Stimulated activated naive B cell treated with anti-CD40 and anti-IgM and Interleukin-4, amounts not matched to agents 10 μg/mL and 1 μg/mL and 100 μg/mL, for 72 hours (primary cell): ENCODE measurements at regions not wholly inside any gene's neighbourhood (a gene's known extent, or its start where the extent isn't known, plus 50 kb on each side); places are given as distances from the start of the nearest gene placed in this dataset.
"Not testable (repeated sequence)": the region's sequence is repeated elsewhere in the genome, so short reads cannot be mapped to it uniquely, and the experiment has no call there.

Experiments
- ATAC-seq, 2 donors: fragments of 150-1000 bp; cut with Tn5 transposase; replicated peaks; 2 replicates each; pipeline ENCODE4 v1.10.0; 2021; ENCODE audit warnings: moderate library complexity in 1 of 2
- DNase-seq: peaks from one replicate; pipeline ENCODE4 v3.0.0; 2021
- H3K27ac Mint-ChIP-seq: one replicate; pipeline ENCODE4 v1.8.0; 2022; ENCODE audit warnings: mild to moderate bottlenecking, mixed read lengths
- H3K27me3 Mint-ChIP-seq, 2 donors: one replicate each; pipeline ENCODE4 v1.8.0; 2022; ENCODE audit warnings: mixed read lengths in 2 of 2
- H3K36me3 Mint-ChIP-seq, 2 donors: one replicate each; pipeline ENCODE4 v1.8.0; 2022; ENCODE audit warnings: mixed read lengths in 2 of 2, mild to moderate bottlenecking in 1 of 2
- H3K4me1 Mint-ChIP-seq, 2 donors: one replicate each; pipeline ENCODE4 v1.8.0; 2022; ENCODE audit warnings: mixed read lengths in 2 of 2, mild to moderate bottlenecking in 1 of 2
- H3K4me3 Mint-ChIP-seq, 2 donors: one replicate each; pipeline ENCODE4 v1.8.0; 2022; ENCODE audit warnings: mild to moderate bottlenecking in 2 of 2, mixed read lengths in 2 of 2, moderate library complexity in 1 of 2
- H3K9me3 Mint-ChIP-seq, 2 donors: one replicate each; pipeline ENCODE4 v1.8.0; 2022; ENCODE audit warnings: mixed read lengths in 2 of 2, mild to moderate bottlenecking in 1 of 2

- H3K4me3 Mint-ChIP-seq: no peak overlapping the region
- no peaks in the 10 kb centered on the region for H3K27me3 Mint-ChIP-seq
- no peak overlapping the region for H3K27ac Mint-ChIP-seq
- ATAC-seq (no peak), DNase-seq (no peak)
- H3K4me1 Mint-ChIP-seq: no peaks in the 10 kb centered on the region
- peaks cover 3 to 5% of the 10 kb centered on the region in 2 donors for H3K9me3 Mint-ChIP-seq
- no peaks in the 10 kb centered on the region for H3K36me3 Mint-ChIP-seq
Measured at GRCh38 chr7:88586890-88587289, 172.6 kb upstream of the ZNF804B start.

- Mint-ChIP-seq H3K4me1 (no peaks in the 10 kb centered on the region), H3K9me3 (peaks cover 0 to 2% of the 10 kb centered on the region in 2 donors), H3K27ac (no peak overlapping the region), H3K36me3 (no peaks in the 10 kb centered on the region), H3K27me3 (no peaks in the 10 kb centered on the region), H3K4me3 (no peak overlapping the region)
- DNase-seq (no peak), ATAC-seq (no peak)
Measured at GRCh38 chr7:88586219-88586618, 173.3 kb upstream of the ZNF804B start.

- ATAC-seq: no peak
- Mint-ChIP-seq H3K4me1 (no peaks in the 10 kb centered on the region), H3K27me3 (no peaks in the 10 kb centered on the region), H3K4me3 (no peak overlapping the region), H3K36me3 (no peaks in the 10 kb centered on the region), H3K27ac (no peak overlapping the region), H3K9me3 (no peaks in the 10 kb centered on the region)
- no peak for DNase-seq
Measured at GRCh38 chr7:88576720-88577119, 182.8 kb upstream of the ZNF804B start.

GRCh38 chr7:88566162-88566729 is 193.3 kb upstream of the ZNF804B start:
- no peak overlapping the region for H3K27ac Mint-ChIP-seq
- H3K9me3 Mint-ChIP-seq: no peaks in the 10 kb centered on the region
- H3K4me1 Mint-ChIP-seq: no peaks in the 10 kb centered on the region
- no peak for ATAC-seq
- no peak for DNase-seq
- H3K36me3 Mint-ChIP-seq: no peaks in the 10 kb centered on the region
- no peaks in the 10 kb centered on the region for H3K27me3 Mint-ChIP-seq
- no peak overlapping the region for H3K4me3 Mint-ChIP-seq

GRCh38 chr7:88565401-88565800 is 194.1 kb upstream of the ZNF804B start:
- DNase-seq (no peak), ATAC-seq (no peak)
- no peaks in the 10 kb centered on the region for H3K27me3 Mint-ChIP-seq
- H3K27ac Mint-ChIP-seq: no peak overlapping the region
- H3K36me3 Mint-ChIP-seq: no peaks in the 10 kb centered on the region
- H3K4me3 Mint-ChIP-seq: no peak overlapping the region
- H3K4me1 Mint-ChIP-seq: no peaks in the 10 kb centered on the region
- H3K9me3 Mint-ChIP-seq: no peaks in the 10 kb centered on the region

GRCh38 chr7:88556441-88556840 is 203.1 kb upstream of the ZNF804B start:
- not testable (repeated sequence) for H3K9me3 Mint-ChIP-seq

GRCh38 chr7:88554847-88555246 is 204.7 kb upstream of the ZNF804B start:
- H3K4me3 Mint-ChIP-seq, ATAC-seq, DNase-seq, H3K27me3 Mint-ChIP-seq, H3K36me3 Mint-ChIP-seq, H3K4me1 Mint-ChIP-seq, H3K27ac Mint-ChIP-seq, H3K9me3 Mint-ChIP-seq: not testable (repeated sequence)

More at GRCh38 chr7:88556441-88556840, 203.1 kb upstream of the ZNF804B start:
- H3K27me3 Mint-ChIP-seq, H3K36me3 Mint-ChIP-seq, H3K4me3 Mint-ChIP-seq, ATAC-seq, DNase-seq, H3K4me1 Mint-ChIP-seq, H3K27ac Mint-ChIP-seq: not testable (repeated sequence)

- Mint-ChIP-seq H3K27ac (no peak overlapping the region), H3K9me3 (peaks cover 8 to 16% of the 10 kb centered on the region in 2 donors), H3K4me3 (no peak overlapping the region), H3K27me3 (no peaks in the 10 kb centered on the region), H3K4me1 (no peaks in the 10 kb centered on the region), H3K36me3 (peaks cover 0 to 4% of the 10 kb centered on the region in 2 donors)
- DNase-seq (no peak), ATAC-seq (no peak)
Measured at GRCh38 chr7:88548399-88548798, 211.1 kb upstream of the ZNF804B start.

- Mint-ChIP-seq H3K27me3 (no peaks in the 10 kb centered on the region), H3K36me3 (peaks cover 0 to 4% of the 10 kb centered on the region in 2 donors), H3K4me3 (no peak overlapping the region), H3K9me3 (peaks cover 8 to 16% of the 10 kb centered on the region in 2 donors), H3K27ac (no peak overlapping the region), H3K4me1 (no peaks in the 10 kb centered on the region)
- ATAC-seq (no peak), DNase-seq (peak; percentile 1)
Measured at GRCh38 chr7:88546808-88547207, 212.7 kb upstream of the ZNF804B start.

GRCh38 chr7:88545663-88546062 is 213.8 kb upstream of the ZNF804B start:
- ATAC-seq (no peak), DNase-seq (no peak)
- Mint-ChIP-seq H3K27me3 (no peaks in the 10 kb centered on the region), H3K9me3 (peaks cover 10 to 25% of the 10 kb centered on the region in 2 donors), H3K27ac (no peak overlapping the region), H3K4me1 (no peaks in the 10 kb centered on the region), H3K36me3 (peaks cover 0 to 4% of the 10 kb centered on the region in 2 donors), H3K4me3 (no peak overlapping the region)

GRCh38 chr7:88540012-88540411 is 219.5 kb upstream of the ZNF804B start:
- Mint-ChIP-seq H3K9me3 (peaks cover 12 to 22% of the 10 kb centered on the region in 2 donors), H3K4me1 (no peaks in the 10 kb centered on the region), H3K27ac (no peak overlapping the region), H3K27me3 (no peaks in the 10 kb centered on the region), H3K36me3 (no peaks in the 10 kb centered on the region), H3K4me3 (no peak overlapping the region)
- ATAC-seq (no peak), DNase-seq (no peak)

GRCh38 chr7:88539518-88539917 is 220.0 kb upstream of the ZNF804B start:
- no peaks in the 10 kb centered on the region for H3K4me1 Mint-ChIP-seq
- no peaks in the 10 kb centered on the region for H3K27me3 Mint-ChIP-seq
- no peaks in the 10 kb centered on the region for H3K36me3 Mint-ChIP-seq
- DNase-seq (no peak), ATAC-seq (no peak)
- no peak overlapping the region for H3K4me3 Mint-ChIP-seq
- peaks cover 12 to 22% of the 10 kb centered on the region in 2 donors for H3K9me3 Mint-ChIP-seq
- no peak overlapping the region for H3K27ac Mint-ChIP-seq

GRCh38 chr7:88523645-88524044 is 217.0 kb upstream of the STEAP4 start:
- DNase-seq: no peak
- ATAC-seq: no peak
- no peaks in the 10 kb centered on the region for H3K27me3 Mint-ChIP-seq
- no peaks in the 10 kb centered on the region for H3K9me3 Mint-ChIP-seq
- no peak overlapping the region for H3K27ac Mint-ChIP-seq
- no peak overlapping the region for H3K4me3 Mint-ChIP-seq
- no peaks in the 10 kb centered on the region for H3K36me3 Mint-ChIP-seq
- H3K4me1 Mint-ChIP-seq: no peaks in the 10 kb centered on the region

- Mint-ChIP-seq H3K27me3 (no peaks in the 10 kb centered on the region), H3K9me3 (no peaks in the 10 kb centered on the region), H3K36me3 (no peaks in the 10 kb centered on the region), H3K4me1 (no peaks in the 10 kb centered on the region), H3K4me3 (no peak overlapping the region), H3K27ac (no peak overlapping the region)
- DNase-seq: no peak
- ATAC-seq: no peak
Measured at GRCh38 chr7:88522771-88523293, 216.1 kb upstream of the STEAP4 start.

GRCh38 chr7:88516429-88516828 is 209.7 kb upstream of the STEAP4 start:
- DNase-seq (no peak), ATAC-seq (no peak)
- H3K4me1 Mint-ChIP-seq: no peaks in the 10 kb centered on the region

More at GRCh38 chr7:88516429-88516828, 209.7 kb upstream of the STEAP4 start:
- Mint-ChIP-seq H3K4me3 (no peak overlapping the region), H3K36me3 (no peaks in the 10 kb centered on the region), H3K9me3 (no peaks in the 10 kb centered on the region), H3K27me3 (no peaks in the 10 kb centered on the region), H3K27ac (no peak overlapping the region)
